Esophagus squamous epithelium (tissue), 5 donors: ENCODE measurements at regions not wholly inside any gene's neighbourhood (a gene's known extent, or its start where the extent isn't known, plus 50 kb on each side); places are given as distances from the start of the nearest gene placed in this dataset.

Experiments used
- DNase-seq: peaks from one replicate; lab custom pipeline; 2025; lab: John Stamatoyannopoulos, UW
- H3K27ac ChIP-seq, 4 donors: fragments of 200-600 bp; sonication (generic); one replicate each; pipeline ENCODE4 v1.5.1; 2016 to 2019; ENCODE audit warnings: mild to moderate bottlenecking in 1 of 4
- H3K27me3 ChIP-seq, 4 donors: fragments of 200-600 bp; sonication (generic); 1 replicate in 3 of 4; 2 replicates in 1 of 4; pipeline versions ENCODE4 v1.5.1 to v1.6.0; 2017 to 2021; ENCODE audit warnings: antibody characterized with exemption in 1 of 4
- H3K36me3 ChIP-seq, 3 donors: fragments of 200-600 bp; sonication (generic); one replicate each; pipeline ENCODE4 v1.5.1; 2016 to 2019
- H3K4me1 ChIP-seq, 3 donors: fragments of 200-600 bp; sonication (generic); one replicate each; pipeline ENCODE4 v1.5.1; 2017 to 2019
- H3K4me3 ChIP-seq, 4 donors: fragments of 200-600 bp; sonication (generic); 1 replicate in 3 of 4; 2 replicates in 1 of 4; pipeline ENCODE4 v1.5.1; 2016 to 2019; ENCODE audit warnings: mild to moderate bottlenecking in 2 of 4, moderate library complexity in 1 of 4
- H3K9me3 ChIP-seq, 3 donors: fragments of 200-600 bp; sonication (generic); one replicate each; pipeline ENCODE4 v1.5.1; 2016 to 2019
- CTCF ChIP-seq, 6 experiments: fragments of 450-650 bp in 4 of 6; fragments of 200-600 bp in 2 of 6; sonication (generic) in 2 of 6; IDR thresholded peaks; one replicate each; pipeline ENCODE4 v1.5.1; 2016 to 2019; ENCODE audit warnings: antibody characterized with exemption in 6 of 6, mild to moderate bottlenecking in 4 of 6, moderate library complexity in 4 of 6
- POLR2A ChIP-seq, 4 donors: fragments of 450-650 bp; IDR thresholded peaks; one replicate each; pipeline ENCODE4 v1.6.1; 2017; ENCODE audit warnings: antibody characterized with exemption in 4 of 4, mild to moderate bottlenecking in 4 of 4, moderate library complexity in 3 of 4
- WGBS, 2 donors: methylation state at CpG; one replicate each; pipeline ENCODE4 v1.1.5; 2018; 5-methylcytosine and 5-hydroxymethylcytosine counted together
- intact Hi-C: fragments of 100-400 bp; cut with DNase I; formaldehyde crosslinking; loops from one replicate; pipeline ENCODE4 v1.15.0; 2022
- donor health status: DM: yes; HTN: yes; CAD: no.

- peaks cover 0 to 7% (median 0%) of the 10 kb centered on the region in 3 donors for H3K9me3 ChIP-seq
Measured at GRCh38 chr16:35569413-35569812, 2110.0 kb downstream of the TP53TG3F start.

GRCh38 chr16:35570946-35571345, 2111.5 kb downstream of the TP53TG3F start:
- peaks cover 0 to 22% (median 6%) of the 10 kb centered on the region in 3 donors for H3K9me3 ChIP-seq
- H3K36me3 ChIP-seq: no peaks in the 10 kb centered on the region
- 41 to 45% methylated on average over 2 of the region's 2 CpGs for WGBS, 2 donors
- H3K4me3 ChIP-seq: no peak overlapping the region
- no peaks in the 10 kb centered on the region for H3K4me1 ChIP-seq
- H3K27ac ChIP-seq: no peak overlapping the region
- no peak for DNase-seq
- no peaks in the 10 kb centered on the region for H3K27me3 ChIP-seq
- intact Hi-C loops: no loop called here
- TF ChIP-seq CTCF (IDR thresholded peaks at IDR 0.05): no peak
- no peak for TF ChIP-seq POLR2A (IDR thresholded peaks at IDR 0.05)

More at GRCh38 chr16:35569413-35569812, 2110.0 kb downstream of the TP53TG3F start:
- Histone ChIP-seq H3K4me1 (peaks cover 0 to 11% (median 0%) of the 10 kb centered on the region in 3 donors), H3K27ac (no peak overlapping the region), H3K36me3 (no peaks in the 10 kb centered on the region), H3K4me3 (no peak overlapping the region), H3K27me3 (no peaks in the 10 kb centered on the region)
- DNase-seq: no peak
- TF ChIP-seq POLR2A (IDR thresholded peaks at IDR 0.05): no peak
- TF ChIP-seq CTCF (IDR thresholded peaks at IDR 0.05): no peak
- intact Hi-C loops: no loop called here

GRCh38 chr16:35572186-35572585, 2112.8 kb downstream of the TP53TG3F start:
- peaks cover 0 to 22% (median 6%) of the 10 kb centered on the region in 3 donors for H3K9me3 ChIP-seq
- intact Hi-C loops: no loop called here
- 17% methylated on average over 3 of the region's 3 CpGs; no CpG with 5 or more reads in 1 of the 2 donors for WGBS, 2 donors

GRCh38 chr16:35573407-35573806, 2114.0 kb downstream of the TP53TG3F start:
- H3K4me1 ChIP-seq: no peaks in the 10 kb centered on the region
- H3K9me3 ChIP-seq: peaks cover 0 to 24% (median 6%) of the 10 kb centered on the region in 3 donors
- TF ChIP-seq POLR2A (IDR thresholded peaks at IDR 0.05) (no peak), CTCF (IDR thresholded peaks at IDR 0.05) (no peak)
- H3K36me3 ChIP-seq: no peaks in the 10 kb centered on the region
- WGBS, 2 donors: 78 to 91% methylated on average over 7 to 11 of the region's 12 CpGs
- DNase-seq: no peak
- H3K27ac ChIP-seq: no peak overlapping the region
- H3K27me3 ChIP-seq: no peaks in the 10 kb centered on the region
- intact Hi-C loops: no loop called here
- H3K4me3 ChIP-seq: no peak overlapping the region

More at GRCh38 chr16:35572186-35572585, 2112.8 kb downstream of the TP53TG3F start:
- Histone ChIP-seq H3K27ac (no peak overlapping the region), H3K4me1 (no peaks in the 10 kb centered on the region), H3K27me3 (no peaks in the 10 kb centered on the region), H3K36me3 (no peaks in the 10 kb centered on the region), H3K4me3 (no peak overlapping the region)
- DNase-seq: no peak
- TF ChIP-seq POLR2A (IDR thresholded peaks at IDR 0.05) (no peak), CTCF (IDR thresholded peaks at IDR 0.05) (no peak)

GRCh38 chr16:35574011-35574410, 2114.6 kb downstream of the TP53TG3F start:
- H3K36me3 ChIP-seq: no peaks in the 10 kb centered on the region
- no peak for TF ChIP-seq CTCF (IDR thresholded peaks at IDR 0.05)
- H3K9me3 ChIP-seq: peaks cover 0 to 30% (median 6%) of the 10 kb centered on the region in 3 donors
- intact Hi-C loops: no loop called here
- DNase-seq: no peak
- H3K27me3 ChIP-seq: no peaks in the 10 kb centered on the region
- no peak overlapping the region for H3K4me3 ChIP-seq
- H3K4me1 ChIP-seq: no peaks in the 10 kb centered on the region
- WGBS, 2 donors: 69 to 75% methylated on average over 29 of the region's 29 CpGs
- H3K27ac ChIP-seq: no peak overlapping the region
